GM21737 (cell line): ENCODE measurements at regions not wholly inside any gene's neighbourhood (a gene's known extent, or its start where the extent isn't known, plus 50 kb on each side); places are given as distances from the start of the nearest gene placed in this dataset.

Experiments
- ATAC-seq: cut with Tn5 transposase; IDR thresholded peaks from one replicate; pipeline ENCODE4 v1.9.1; 2021; ENCODE audit warnings: mild to moderate bottlenecking, moderate library complexity; ENCODE audit not compliant: unreplicated experiment

- no peak for ATAC-seq
Measured at GRCh38 chr7:16320099-16320660, 101.2 kb downstream of the CRPPA start.

GRCh38 chr7:16318989-16319915, 102.1 kb downstream of the CRPPA start:
- no peak for ATAC-seq

GRCh38 chr7:16318463-16318862, 102.9 kb downstream of the CRPPA start:
- no peak for ATAC-seq

- no peak for ATAC-seq
Measured at GRCh38 chr7:16317406-16317805, 103.9 kb downstream of the CRPPA start.

GRCh38 chr7:16315280-16315679, 106.1 kb downstream of the CRPPA start:
- ATAC-seq = no peak

GRCh38 chr7:16309129-16309528, 112.2 kb downstream of the CRPPA start:
- no peak for ATAC-seq

- no peak for ATAC-seq
Measured at GRCh38 chr7:16301291-16301690, 120.0 kb downstream of the CRPPA start.

GRCh38 chr7:16300361-16300895, 120.9 kb downstream of the CRPPA start:
- ATAC-seq = no peak

- no peak for ATAC-seq
Measured at GRCh38 chr7:16299853-16300252, 121.5 kb downstream of the CRPPA start.

GRCh38 chr7:16298221-16298620, 123.1 kb downstream of the CRPPA start:
- ATAC-seq = no peak

- no peak for ATAC-seq
Measured at GRCh38 chr7:16295558-16295957, 125.8 kb downstream of the CRPPA start.

GRCh38 chr7:16293669-16294425, 127.5 kb downstream of the CRPPA start:
- ATAC-seq = no peak

- no peak for ATAC-seq
Measured at GRCh38 chr7:16284581-16284980, 136.8 kb downstream of the CRPPA start.

- no peak for ATAC-seq
Measured at GRCh38 chr7:16278167-16278787, 143.1 kb downstream of the CRPPA start.

- no peak for ATAC-seq
Measured at GRCh38 chr7:16271990-16272665, 149.2 kb downstream of the CRPPA start.

- no peak for ATAC-seq
Measured at GRCh38 chr7:16271355-16271915, 149.9 kb downstream of the CRPPA start.

- ATAC-seq = no peak
Measured at GRCh38 chr7:16270844-16271243, 150.5 kb downstream of the CRPPA start.

GRCh38 chr7:16268821-16269768, 152.2 kb downstream of the CRPPA start:
- no peak for ATAC-seq
